ENCODE measurements at regions not wholly inside any gene's neighbourhood (a gene's known extent, or its start where the extent isn't known, plus 50 kb on each side); places are given as distances from the start of the nearest gene placed in this dataset.

- H3K4me3 ChIP-seq (replicated peaks in 1 of 4; ENCODE audit: control extremely low read depth in 1 of 4, insufficient read depth in 1 of 4, low read depth in 3 of 4, low read length in 4 of 4): no peak overlapping the region
- no peak for TF ChIP-seq EZH2 (IDR thresholded peaks at IDR 0.05; ENCODE audit: low read length, missing control alignments)
- TF ChIP-seq CTCF (conservative IDR thresholded peaks at IDR 0.05 in 1 of 2, IDR thresholded peaks at IDR 0.05 in 1 of 2; ENCODE audit: low read depth in 1 of 2, low read length in 2 of 2): no peak
- no peak overlapping the region for H3K9ac ChIP-seq (ENCODE audit: insufficient read depth, low read length)
- no peaks in the 10 kb centered on the region for H4K20me1 ChIP-seq (ENCODE audit: control insufficient read depth, extremely low read depth, insufficient read depth, low read length)
- no peaks in the 10 kb centered on the region for H3K4me1 ChIP-seq (ENCODE audit: control insufficient read depth, extremely low read depth, insufficient read depth, low read length)
- no peaks in the 10 kb centered on the region for H3K36me3 ChIP-seq (ENCODE audit: control insufficient read depth, insufficient read depth, low read length)
- no peak overlapping the region for H3K4me2 ChIP-seq (ENCODE audit: extremely low read depth, insufficient read depth, low read length)
- H2AFZ ChIP-seq (ENCODE audit: low read length): no peak overlapping the region
- H3K79me2 ChIP-seq (ENCODE audit: control insufficient read depth, insufficient read depth, low read length): no peaks in the 10 kb centered on the region
- DNase-seq (ENCODE audit: low read depth in 2 of 2): no peak
- no peak overlapping the region for H3K27ac ChIP-seq (ENCODE audit: insufficient read depth, low read length)
- H3K27me3 ChIP-seq (ENCODE audit: control insufficient read depth, insufficient read depth, low read length): no peaks in the 10 kb centered on the region
- no peaks in the 10 kb centered on the region for H3K9me3 ChIP-seq (ENCODE audit: control insufficient read depth, insufficient read depth, low read depth, low read length)
Observed at GRCh38 chr15:96019114-96019513, 311.4 kb upstream of the NR2F2 start.

GRCh38 chr15:96020133-96020532, 310.4 kb upstream of the NR2F2 start:
- Histone ChIP-seq H3K79me2 (ENCODE audit: control insufficient read depth, insufficient read depth, low read length) (no peaks in the 10 kb centered on the region), H3K9ac (ENCODE audit: insufficient read depth, low read length) (no peak overlapping the region), H3K4me2 (ENCODE audit: extremely low read depth, insufficient read depth, low read length) (no peak overlapping the region), H3K4me1 (ENCODE audit: control insufficient read depth, extremely low read depth, insufficient read depth, low read length) (no peaks in the 10 kb centered on the region), H3K36me3 (ENCODE audit: control insufficient read depth, insufficient read depth, low read length) (no peaks in the 10 kb centered on the region), H3K4me3 (replicated peaks in 1 of 4; ENCODE audit: control extremely low read depth in 1 of 4, insufficient read depth in 1 of 4, low read depth in 3 of 4, low read length in 4 of 4) (no peak overlapping the region), H2AFZ (ENCODE audit: low read length) (no peak overlapping the region), H4K20me1 (ENCODE audit: control insufficient read depth, extremely low read depth, insufficient read depth, low read length) (no peaks in the 10 kb centered on the region), H3K27me3 (ENCODE audit: control insufficient read depth, insufficient read depth, low read length) (no peaks in the 10 kb centered on the region), H3K9me3 (ENCODE audit: control insufficient read depth, insufficient read depth, low read depth, low read length) (no peaks in the 10 kb centered on the region), H3K27ac (ENCODE audit: insufficient read depth, low read length) (no peak overlapping the region)
- DNase-seq (ENCODE audit: low read depth in 2 of 2): no peak
- no peak for TF ChIP-seq CTCF (conservative IDR thresholded peaks at IDR 0.05 in 1 of 2, IDR thresholded peaks at IDR 0.05 in 1 of 2; ENCODE audit: low read depth in 1 of 2, low read length in 2 of 2)
- TF ChIP-seq EZH2 (IDR thresholded peaks at IDR 0.05; ENCODE audit: low read length, missing control alignments): no peak

DNA sequence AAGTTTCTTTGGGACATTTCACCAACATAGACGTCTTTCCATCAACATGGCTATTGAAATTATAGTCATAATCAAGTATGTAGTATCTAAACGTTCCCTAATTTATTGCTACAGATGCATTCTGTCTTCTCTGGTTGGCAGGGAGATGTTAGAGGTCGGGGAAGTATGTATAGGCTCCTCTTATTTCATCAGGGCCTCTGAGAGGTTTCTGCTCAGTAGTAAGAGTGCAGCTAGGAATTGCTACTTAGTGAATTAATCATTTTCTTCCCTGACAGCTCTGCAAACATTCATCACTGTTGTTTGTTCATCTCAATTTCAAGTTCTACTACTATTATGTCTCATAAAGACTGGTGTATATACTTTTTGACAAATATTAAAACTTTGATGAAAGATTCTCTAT, 309.7 kb upstream of the NR2F2 start:
- no peak overlapping the region for H3K4me3 ChIP-seq (replicated peaks in 1 of 4; ENCODE audit: control extremely low read depth in 1 of 4, insufficient read depth in 1 of 4, low read depth in 3 of 4, low read length in 4 of 4)
- TF ChIP-seq CTCF (conservative IDR thresholded peaks at IDR 0.05 in 1 of 2, IDR thresholded peaks at IDR 0.05 in 1 of 2; ENCODE audit: low read depth in 1 of 2, low read length in 2 of 2) (no peak), EZH2 (IDR thresholded peaks at IDR 0.05; ENCODE audit: low read length, missing control alignments) (no peak)
- no peaks in the 10 kb centered on the region for H3K36me3 ChIP-seq (ENCODE audit: control insufficient read depth, insufficient read depth, low read length)
- no peak overlapping the region for H2AFZ ChIP-seq (ENCODE audit: low read length)
- no peaks in the 10 kb centered on the region for H4K20me1 ChIP-seq (ENCODE audit: control insufficient read depth, extremely low read depth, insufficient read depth, low read length)
- H3K9me3 ChIP-seq (ENCODE audit: control insufficient read depth, insufficient read depth, low read depth, low read length): no peaks in the 10 kb centered on the region
- no peak for DNase-seq (ENCODE audit: low read depth in 2 of 2)
- H3K27me3 ChIP-seq (ENCODE audit: control insufficient read depth, insufficient read depth, low read length): no peaks in the 10 kb centered on the region
- no peaks in the 10 kb centered on the region for H3K4me1 ChIP-seq (ENCODE audit: control insufficient read depth, extremely low read depth, insufficient read depth, low read length)
- H3K27ac ChIP-seq (ENCODE audit: insufficient read depth, low read length): no peak overlapping the region
- no peak overlapping the region for H3K4me2 ChIP-seq (ENCODE audit: extremely low read depth, insufficient read depth, low read length)
- H3K79me2 ChIP-seq (ENCODE audit: control insufficient read depth, insufficient read depth, low read length): no peaks in the 10 kb centered on the region
- H3K9ac ChIP-seq (ENCODE audit: insufficient read depth, low read length): no peak overlapping the region

Data from fibroblast of lung (primary cell).